NCI-H187 treated with DMSO at 0.1 percent for 48 hours (cell line): ENCODE measurements at regions not wholly inside any gene's neighbourhood (a gene's known extent, or its start where the extent isn't known, plus 50 kb on each side); places are given as distances from the start of the nearest gene placed in this dataset.

Experiments used
- DNase-seq: peaks from one replicate; lab custom pipeline; 2025; lab: John Stamatoyannopoulos, UW

DNA sequence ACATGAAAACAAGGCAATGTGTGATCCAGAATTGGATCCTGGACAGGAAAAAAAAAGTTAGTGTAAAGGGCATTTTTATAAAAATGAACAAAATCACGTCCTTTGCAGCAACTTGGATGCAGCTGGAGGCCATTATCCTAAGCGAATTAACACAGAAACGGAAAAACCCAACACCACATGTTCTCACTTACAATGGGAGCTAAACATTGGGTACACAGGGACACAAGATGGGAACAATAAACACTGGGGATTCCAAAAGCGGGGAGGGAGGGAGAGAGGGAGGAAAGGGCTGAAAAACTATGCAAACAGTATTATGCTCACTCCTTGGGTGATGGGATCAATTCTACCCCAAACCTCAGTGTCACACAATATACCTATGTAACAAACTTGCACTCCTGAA lies 91.4 kb upstream of the BTBD3 start:
- DNase-seq: no peak

- DNase-seq: no peak
These were observed 85.3 kb upstream of the BTBD3 start for GRCh38 chr20:11832397-11832796.

- no peak for DNase-seq
These were observed 84.8 kb upstream of the BTBD3 start for GRCh38 chr20:11832851-11833250.

- DNase-seq: no peak
These were observed 83.9 kb upstream of the BTBD3 start for GRCh38 chr20:11833825-11834224.

DNA sequence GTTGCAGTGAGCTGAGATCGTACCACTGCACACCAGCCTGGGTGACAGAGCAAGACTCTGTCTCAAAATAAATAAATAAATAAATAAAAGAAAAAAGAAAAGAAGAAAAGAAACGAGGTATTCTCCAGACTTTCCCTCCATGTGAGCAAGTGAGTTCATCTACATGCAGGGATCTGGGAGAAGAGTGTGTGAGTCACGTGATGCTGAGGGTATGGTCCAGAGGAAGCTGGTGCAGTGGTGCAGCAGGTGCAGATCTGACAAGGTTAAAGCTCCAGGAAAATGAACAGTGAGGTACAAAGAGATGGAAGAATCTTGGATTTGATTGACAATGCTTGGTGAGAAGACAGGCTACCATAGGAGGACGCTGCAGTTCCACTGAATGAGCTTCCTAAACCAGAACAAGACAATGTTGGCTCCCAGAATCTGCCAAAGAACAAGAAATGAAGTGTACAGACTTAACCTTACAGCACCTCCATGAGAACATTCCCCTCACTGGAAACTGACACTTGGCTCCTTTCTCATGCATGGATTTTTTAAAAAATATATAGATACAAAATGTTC lies 79.5 kb upstream of the BTBD3 start:
- no peak for DNase-seq

GRCh38 chr20:11841972-11842461 lies 75.7 kb upstream of the BTBD3 start:
- no peak for DNase-seq

GRCh38 chr20:11843289-11843688 lies 74.4 kb upstream of the BTBD3 start:
- no peak for DNase-seq

- no peak for DNase-seq
These were observed 73.0 kb upstream of the BTBD3 start for GRCh38 chr20:11844691-11845090.

- DNase-seq: no peak
These were observed 72.4 kb upstream of the BTBD3 start for GRCh38 chr20:11845340-11845739.

GRCh38 chr20:11846131-11846530 lies 71.6 kb upstream of the BTBD3 start:
- no peak for DNase-seq

DNA sequence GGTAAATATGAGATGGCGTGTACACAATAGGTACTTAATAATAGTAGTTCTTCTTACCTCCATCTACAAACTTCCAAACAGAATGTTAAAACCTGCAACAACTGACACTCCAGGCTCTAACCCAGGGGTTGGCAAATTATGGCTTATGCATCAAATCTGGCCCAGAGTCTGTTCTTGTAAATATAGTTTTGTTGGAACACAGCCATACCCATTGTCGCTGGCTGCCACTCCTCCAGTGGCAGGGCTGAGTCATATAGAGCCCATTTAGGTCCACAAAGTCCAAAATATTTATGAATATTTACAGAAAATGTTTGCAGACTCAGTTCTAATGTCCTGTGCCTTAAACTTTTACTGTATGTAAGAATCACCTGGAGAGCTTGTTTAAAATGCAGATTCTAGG lies 69.9 kb upstream of the BTBD3 start:
- DNase-seq: no peak

GRCh38 chr20:11849270-11849915 lies 68.3 kb upstream of the BTBD3 start:
- DNase-seq: no peak

DNA sequence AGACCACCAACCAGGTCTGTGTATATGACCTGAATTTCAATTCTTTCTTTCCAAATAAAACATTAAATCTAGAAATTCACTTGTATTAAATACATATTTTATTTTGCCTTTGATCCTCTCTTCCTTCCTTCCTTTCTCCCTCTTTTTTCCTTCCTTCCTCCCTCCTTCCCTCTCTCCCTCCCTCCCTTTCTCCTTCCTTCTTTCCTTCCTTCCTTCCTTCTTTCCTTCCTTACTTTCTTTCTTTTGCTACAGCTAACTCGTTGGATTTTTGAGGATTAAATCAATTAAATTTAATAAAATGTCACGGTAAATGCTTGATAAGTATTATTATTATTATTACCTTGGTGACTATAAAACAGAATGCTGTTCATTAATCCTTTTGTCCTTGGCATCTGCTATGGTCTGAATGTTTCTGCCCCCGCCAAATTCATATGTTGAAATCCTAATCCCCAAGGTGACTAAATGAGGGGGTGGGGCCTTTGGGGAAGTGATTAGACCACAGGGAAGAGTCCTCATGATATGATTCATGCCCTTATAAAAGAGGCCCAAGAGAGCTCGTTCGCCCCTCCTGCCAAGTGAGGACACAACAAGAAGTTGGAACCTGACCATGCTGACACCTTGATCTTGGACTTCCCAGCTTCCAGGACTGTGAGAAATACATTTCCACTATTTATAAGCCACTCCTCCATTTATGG lies 67.6 kb upstream of the BTBD3 start:
- no peak for DNase-seq

GRCh38 chr20:11850901-11851300 lies 66.8 kb upstream of the BTBD3 start:
- DNase-seq: no peak

GRCh38 chr20:11851646-11852045 lies 66.0 kb upstream of the BTBD3 start:
- no peak for DNase-seq

GRCh38 chr20:11852189-11852588 lies 65.5 kb upstream of the BTBD3 start:
- no peak for DNase-seq

DNA sequence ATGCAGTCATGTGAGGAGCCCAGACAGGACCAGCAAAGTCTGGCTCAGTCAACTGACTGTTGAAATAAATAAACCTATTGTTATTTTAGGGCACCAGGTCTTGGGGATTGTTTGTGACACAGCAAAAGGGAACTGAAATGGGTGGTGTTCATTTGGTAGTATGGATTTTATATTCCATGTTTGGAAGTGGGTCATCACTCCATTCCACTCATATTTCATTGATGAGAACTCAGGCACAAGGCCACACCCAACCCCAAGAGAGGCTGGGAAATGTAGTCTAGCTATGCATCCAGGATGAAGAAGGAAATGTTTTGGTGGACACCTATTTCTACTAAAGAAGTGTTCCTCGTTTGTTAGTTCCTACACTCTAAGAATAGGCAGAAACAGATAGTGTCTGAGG lies 64.9 kb upstream of the BTBD3 start:
- no peak for DNase-seq

DNA sequence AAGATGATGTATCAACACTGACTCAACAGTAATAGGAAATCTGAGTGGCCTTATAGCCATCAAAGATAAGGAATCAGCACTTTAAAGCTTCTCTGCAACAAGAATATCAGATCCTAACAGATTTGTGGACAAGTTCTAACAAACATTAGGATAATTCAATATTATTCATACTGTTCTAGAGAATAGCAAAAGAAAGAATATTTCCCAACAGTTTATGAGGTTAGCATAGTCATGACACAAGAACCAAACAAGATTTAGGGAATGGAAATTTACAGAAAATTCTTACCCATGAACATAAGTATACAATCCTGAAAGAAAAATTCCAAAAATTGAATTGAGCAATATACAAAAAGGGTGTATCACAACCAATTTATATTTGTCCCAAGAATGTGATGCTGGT lies 64.3 kb upstream of the BTBD3 start:
- DNase-seq: no peak

DNA sequence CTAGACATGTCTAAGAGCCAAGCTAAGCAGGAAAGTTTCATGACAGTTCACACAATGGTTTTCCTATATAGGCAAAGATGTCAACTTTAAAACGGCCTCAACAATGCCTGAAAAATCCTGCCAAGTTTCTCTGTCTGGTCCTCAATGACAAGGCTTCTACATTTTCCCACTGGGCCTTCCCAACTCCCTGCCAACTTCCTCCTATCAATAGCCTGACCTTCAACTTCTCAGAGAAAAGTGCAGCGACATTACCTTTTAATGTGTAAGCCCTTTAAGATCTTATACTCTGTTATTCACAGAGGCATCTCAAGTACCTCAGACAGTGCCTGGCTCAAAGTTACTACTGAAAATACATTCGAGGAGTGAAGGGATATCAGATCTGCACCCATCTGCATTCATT lies 56.2 kb upstream of the BTBD3 start:
- no peak for DNase-seq

DNA sequence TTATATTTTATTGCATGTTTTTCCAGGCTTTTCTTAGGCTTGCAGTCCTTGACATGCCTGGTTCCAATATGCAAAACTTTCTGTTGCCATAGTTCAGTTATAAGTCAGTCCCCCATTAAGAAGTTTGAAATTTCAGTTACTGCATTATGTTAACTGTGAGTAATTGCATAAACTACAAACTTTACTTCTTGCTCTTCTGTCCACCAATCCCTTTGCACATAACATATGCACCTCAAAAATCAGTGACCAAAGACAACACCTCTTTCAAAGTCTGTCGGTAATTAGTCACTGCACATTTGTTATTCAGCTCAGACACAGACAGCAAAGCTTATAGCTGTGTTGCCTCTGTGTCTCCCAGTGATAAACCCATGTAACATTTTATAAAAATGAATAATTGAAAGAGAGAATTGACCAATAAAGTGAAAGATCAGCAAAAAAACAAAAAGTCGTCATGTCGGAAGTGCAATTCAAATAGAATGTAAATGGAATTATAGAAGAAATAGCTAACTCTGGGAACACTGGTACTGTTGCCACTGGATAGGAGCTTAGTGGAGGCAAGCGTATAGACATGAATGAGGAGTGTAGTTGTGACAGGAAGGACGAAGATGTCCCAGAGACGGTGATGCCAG lies 50.3 kb upstream of the BTBD3 start:
- DNase-seq: no peak
